NCI-H2107 treated with DMSO at 0.1 percent for 48 hours (cell line): ENCODE measurements at regions not wholly inside any gene's neighbourhood (a gene's known extent, or its start where the extent isn't known, plus 50 kb on each side); places are given as distances from the start of the nearest gene placed in this dataset.
"Not testable (repeated sequence)": the region's sequence is repeated elsewhere in the genome, so short reads cannot be mapped to it uniquely, and the experiment has no call there.

Source experiments
- DNase-seq: peaks from one replicate; lab custom pipeline; 2025; ENCODE audit not compliant: unreplicated experiment; lab: John Stamatoyannopoulos, UW

DNA sequence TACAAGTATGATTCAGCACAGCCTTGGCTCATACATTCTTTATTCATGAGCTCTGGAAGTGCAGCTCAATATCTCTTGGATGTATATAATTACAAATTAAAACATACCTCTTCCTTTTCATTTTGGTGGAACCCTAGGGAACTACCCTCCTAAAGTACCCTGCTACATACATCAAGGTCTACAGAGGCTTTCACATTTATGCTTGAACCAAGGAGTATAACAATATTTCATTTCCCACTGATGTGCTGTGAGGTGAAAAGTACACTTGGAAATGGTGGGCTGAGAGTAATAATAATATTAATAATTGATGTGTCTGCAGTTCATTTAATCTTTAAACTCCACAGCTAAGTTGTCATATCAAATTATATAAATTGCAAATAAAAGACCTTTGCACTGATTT, 142.2 kb upstream of the LRRC3B start:
- no peak for DNase-seq

DNA sequence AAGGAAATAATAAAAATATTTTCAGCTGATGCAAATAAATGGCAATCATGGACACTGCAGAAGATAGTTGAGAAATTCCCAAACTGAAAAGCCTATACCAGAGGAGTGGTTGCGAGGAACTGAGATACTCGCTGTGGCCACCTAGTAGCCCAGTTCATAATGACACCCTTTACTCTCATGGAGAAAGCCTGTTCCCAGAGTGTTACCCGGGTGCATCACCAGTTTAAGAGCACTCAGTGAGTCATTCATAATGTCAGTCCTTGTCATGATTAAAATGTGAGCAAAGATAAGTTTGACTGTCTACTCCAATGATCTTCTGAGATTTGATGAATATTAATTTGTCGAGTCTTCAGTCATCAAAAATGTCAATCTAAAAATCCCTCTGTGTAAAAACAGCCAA, 138.4 kb upstream of the LRRC3B start:
- DNase-seq, result no peak

DNA sequence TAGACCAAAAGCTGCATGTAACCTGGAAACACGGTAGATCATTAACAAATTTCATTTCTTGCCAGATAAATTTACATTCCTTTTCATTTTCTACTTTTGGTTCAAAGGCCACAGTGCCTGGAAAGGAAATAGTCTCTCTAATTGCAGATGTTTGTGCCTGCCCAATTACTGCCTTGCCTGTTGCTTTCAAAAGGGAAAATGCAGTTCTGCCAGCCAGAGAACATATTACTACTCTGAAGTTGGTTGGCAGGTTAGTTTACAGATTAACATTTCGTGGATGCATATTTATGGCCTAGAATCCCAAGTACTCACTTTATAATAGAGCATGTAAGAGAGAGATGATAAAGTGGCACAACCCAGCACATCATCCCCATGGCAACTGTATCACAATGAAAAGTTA, 124.3 kb upstream of the LRRC3B start:
- DNase-seq, result no peak

DNA sequence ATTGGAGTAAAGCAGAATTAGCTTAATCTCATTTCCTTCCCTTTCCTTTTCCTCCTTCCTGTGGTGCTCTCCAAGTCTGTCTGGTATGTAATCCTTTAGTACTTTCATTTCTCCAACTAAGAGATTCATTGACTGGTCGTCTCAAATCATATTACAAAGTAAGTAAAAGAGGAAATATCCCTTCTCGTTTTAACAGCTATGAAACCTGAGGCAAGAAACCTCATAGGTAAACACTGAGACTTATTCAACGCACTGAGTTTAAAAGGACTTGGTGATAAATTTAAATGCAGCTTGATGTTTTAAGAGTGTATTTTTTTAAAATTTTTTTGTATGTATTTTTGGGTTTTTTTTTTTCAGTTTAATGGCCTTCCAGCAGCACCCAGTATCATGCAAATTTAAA, 117.2 kb upstream of the LRRC3B start:
- DNase-seq, result no peak

DNA sequence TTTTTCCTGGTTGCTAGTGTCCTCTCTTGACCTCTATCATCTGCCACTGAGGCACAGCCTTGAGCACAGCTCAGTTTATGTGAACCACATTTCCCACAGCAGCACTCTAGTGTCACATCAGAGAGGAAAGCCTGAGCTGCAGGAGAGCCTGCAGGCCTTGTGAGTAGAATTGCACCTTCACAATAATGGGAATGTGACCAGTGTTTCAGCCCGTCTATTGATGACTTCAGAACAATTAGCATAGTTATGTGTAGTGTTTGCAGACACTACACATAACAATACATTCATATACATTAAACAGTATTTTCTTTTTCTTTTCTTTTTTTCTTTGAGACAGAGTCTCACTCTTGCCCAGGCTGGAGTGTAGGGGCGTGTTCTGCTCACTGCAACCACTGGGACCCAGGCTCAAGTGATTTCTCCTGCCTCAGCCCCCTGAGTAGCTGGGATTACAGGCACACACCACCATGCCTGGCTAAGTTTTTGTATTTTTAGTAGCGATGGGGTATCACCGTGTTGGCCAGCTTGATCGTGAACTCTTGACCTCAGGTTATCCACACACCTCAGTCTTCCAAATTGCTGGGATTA, 108.0 kb upstream of the LRRC3B start:
- not testable (repeated sequence) for DNase-seq

DNA sequence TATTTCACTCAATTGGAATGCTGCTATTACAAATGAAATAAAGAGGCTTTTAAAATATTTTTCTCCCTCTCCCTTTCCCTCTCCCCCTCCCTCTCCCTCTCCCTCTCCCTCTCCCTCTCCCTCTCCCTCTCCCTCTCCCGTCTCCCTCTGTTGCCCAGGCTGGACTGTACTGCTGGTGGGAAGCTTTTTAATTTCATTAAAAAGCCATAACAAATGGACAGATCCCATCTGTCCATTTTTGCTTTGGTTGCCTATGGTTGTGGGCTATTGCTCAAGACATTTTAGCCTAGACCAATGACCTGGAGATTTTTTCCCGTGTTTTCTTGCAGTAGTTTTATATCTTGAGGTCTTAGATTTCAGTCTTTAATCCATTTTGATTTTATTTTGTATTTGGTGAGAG, 107.2 kb upstream of the LRRC3B start:
- no peak for DNase-seq

DNA sequence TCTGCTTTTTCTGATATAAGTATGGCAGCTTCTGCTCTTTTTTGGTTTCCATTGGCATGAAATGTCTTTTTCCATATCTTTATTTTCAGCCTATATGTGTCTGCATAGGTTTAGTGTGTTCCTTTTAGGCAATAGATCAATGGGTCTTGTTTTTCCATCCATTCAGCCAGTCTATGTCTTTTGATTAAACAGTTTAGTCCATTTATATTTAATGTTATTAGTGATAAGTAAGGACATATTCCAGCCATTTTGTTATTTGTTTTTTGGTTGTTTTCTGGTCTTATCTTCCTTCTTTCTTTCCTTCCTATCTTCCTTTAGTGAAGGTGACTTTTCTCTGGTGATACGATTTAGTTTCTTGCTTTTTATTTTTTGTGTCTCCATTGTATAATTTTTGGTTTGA, 101.3 kb upstream of the LRRC3B start:
- DNase-seq, result no peak

DNA sequence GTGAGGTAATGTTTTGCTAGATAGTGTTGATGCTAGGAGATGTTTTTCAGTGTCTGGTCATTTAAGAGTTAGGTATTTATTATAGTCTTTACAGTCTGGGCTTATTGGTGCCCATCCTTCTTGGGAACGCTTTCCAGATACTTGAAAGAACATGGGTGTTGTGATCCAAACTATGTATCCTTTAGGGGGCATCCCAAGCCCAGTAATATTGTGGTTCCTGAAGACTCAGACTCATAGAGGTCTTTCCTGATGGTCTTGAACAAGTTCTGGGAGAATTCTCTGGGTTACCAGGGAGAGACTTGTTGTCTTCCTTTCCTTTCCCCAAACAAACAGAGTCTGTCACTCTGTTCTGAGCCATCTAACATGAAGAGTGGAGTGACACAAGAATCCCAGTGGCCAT, 99.7 kb upstream of the LRRC3B start:
- DNase-seq, result no peak

DNA sequence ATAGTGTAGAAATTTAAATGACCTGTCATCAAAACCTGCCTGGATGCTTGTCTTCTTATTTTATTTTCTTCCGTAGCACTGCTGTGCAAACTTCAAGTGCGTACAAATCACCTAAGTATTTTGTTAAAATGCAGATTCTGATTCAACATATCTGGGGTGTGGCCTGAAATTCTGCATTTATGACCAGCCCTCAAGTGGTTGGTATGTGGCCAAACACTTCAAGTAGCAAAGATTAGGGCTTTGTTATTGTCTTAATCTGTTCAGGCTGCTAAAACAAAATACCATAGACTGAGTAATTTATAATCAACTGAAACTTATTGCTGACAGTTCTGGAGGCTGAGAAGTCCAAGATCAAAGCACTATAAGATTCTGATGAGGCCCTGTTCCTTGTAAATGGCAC, 97.6 kb upstream of the LRRC3B start:
- DNase-seq, result no peak

DNA sequence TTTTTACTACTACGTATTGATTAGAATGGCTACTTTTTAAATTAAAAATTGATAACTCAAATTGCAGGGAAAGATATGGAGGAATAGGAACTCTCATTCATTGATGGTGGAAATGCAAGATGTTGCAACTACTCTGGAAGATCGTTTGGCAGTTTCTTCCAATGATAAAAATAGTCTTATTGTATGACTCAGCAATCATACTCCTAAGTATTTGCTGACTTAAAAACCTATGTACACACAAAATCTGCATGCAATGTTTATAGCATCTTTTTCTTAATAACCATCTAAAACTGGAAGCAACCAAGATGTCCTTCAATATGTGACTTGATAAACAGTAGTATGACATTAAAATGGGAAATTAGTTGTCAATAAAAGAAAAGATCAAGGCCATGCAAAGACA, 87.4 kb upstream of the LRRC3B start:
- DNase-seq, result no peak

DNA sequence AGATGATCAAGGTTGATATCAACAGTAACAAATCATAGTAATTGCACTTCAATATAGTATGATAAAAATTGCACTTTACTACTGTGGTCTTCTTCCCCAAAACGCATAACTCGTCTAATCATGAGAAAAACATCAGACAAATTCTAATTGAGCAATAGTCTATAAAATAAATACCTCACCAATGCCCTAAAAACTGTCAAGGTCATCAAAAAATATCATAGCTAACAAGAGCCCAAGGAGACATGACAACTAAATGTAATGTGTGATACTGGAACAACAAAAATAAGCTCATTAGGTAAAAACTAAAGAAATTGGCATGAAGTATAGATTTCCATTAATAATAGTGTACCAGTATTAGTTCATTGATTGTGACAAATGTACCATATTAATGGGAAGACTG, 85.6 kb upstream of the LRRC3B start:
- DNase-seq, result no peak

DNA sequence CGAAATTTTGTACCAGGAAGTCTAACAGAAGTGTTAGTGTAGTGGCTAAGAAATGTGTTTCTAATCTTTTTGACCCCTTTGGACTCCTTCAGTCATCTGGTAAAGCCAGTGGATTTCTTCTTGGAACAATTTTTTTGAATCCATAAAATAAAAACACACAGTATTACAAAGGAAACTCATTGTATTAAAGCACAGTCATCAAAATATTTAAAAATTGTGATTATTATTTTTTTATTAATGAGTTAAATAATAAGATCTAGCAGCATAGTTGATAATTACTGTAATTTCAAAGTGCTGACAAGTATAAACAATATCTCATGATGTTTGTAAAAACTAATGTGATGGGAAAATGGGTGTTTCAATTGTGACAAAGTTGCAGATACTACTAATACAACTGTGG, 72.2 kb upstream of the LRRC3B start:
- DNase-seq, result no peak

DNA sequence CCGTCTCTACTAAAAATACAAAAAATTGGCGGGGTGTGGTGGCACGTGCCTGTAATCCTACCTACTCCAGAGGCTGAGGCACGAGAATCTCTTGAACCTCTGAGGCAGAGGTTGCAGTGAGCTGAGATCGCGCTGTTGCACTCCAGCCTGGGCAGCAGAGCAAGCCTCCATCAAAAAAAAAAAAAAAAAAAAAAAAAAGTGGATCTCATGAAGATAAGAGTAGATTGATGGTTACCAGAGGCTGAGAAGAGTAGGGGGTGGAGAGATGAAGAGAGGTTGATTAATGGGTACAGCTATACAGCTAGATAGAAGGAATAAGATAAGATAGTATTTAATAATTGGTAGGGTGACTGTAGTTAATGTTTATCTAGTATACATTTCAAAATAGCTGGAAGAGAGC, 65.9 kb upstream of the LRRC3B start:
- no peak for DNase-seq

DNA sequence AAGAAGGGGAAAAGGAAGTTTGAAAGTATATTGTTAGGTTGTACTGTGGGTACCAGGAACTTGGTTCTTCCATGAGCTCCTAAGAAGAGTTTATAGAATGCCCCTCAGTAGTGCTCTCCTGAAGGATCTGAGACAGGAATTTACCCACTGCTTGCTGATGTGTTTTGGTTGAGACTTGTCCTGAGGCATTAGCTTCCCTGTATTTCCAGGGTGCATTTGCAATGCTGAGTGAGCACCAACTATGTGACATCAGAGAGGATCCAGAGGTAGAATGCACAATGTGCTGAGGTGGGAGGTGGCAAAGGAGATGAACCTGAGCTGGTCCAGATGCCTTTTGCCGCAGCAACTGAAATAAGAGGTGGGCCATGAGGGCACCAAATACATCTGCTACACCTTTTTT, 64.3 kb upstream of the LRRC3B start:
- DNase-seq, result no peak

DNA sequence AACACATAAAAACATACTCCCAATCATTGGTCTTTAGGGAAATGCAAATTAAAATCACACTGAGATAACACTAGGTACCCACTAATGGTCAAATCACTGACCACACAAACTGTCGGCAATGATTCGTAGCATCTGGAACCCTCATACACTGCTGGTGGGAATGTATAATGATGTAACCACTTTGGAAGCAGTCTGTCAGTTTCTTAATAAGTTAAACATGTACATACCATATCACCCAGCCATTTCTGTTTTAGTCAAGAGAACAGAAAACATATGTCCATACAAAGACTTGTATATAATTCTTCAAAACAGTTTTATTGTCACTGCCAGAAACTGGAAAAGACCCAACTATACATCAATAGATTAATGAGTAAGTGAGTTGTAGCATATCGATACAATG, 63.3 kb upstream of the LRRC3B start:
- no peak for DNase-seq

DNA sequence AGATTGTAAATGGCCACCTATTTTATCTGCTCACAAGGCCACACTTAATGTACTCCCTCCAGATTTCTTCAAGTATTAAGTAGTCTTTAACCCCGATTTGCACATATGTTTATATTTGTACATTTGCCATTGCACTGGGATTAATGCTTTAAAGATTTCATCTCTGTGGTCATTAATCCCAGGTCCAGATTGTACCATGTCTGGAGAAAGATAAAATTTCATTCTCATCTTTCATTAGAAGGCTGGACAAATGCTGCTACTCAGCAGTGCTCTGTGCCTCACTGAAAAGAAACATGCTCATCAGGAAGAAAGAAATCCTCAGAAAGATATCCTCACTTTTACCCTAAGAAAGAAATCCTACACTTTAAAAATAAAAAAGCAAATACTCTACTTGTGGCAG, 62.5 kb upstream of the LRRC3B start:
- DNase-seq, result no peak

DNA sequence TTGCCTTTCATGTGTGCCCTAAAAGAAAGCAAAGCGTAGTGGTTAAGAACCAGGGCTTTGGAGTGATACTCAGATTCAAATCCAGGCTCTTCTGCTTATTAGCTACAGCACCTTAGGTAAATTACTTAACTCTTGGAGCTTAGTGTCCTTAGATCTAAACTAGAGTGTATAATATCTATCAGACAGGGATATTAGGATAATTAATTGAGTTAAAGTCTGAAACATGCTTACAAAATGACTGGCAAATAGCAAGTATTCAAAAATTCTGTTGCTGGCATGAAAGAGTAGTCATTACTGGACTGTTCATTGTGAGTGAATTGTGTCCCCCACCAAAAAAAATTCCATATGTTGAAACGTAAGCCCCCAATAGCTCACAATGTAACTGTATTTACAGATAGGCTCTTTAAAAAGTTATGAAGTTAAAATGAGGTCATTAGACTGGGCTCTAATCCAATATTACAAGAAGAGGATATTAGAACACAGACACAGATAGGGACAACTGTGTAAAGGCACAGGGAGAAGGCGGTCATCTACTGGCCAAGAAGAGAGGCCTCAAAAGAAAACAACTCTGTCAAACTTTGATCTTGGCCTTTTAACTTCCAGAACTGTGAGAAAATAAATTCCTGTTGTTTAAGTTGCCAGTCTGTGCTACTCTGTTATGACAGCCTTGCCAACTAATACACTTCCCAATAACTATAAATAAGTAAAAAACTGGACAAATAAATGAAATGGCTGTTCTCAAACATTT, 60.4 kb upstream of the LRRC3B start:
- DNase-seq, result no peak
